Epithelial cell of esophagus (primary cell): ENCODE measurements at regions not wholly inside any gene's neighbourhood (a gene's known extent, or its start where the extent isn't known, plus 50 kb on each side); places are given as distances from the start of the nearest gene placed in this dataset.
A peak's percentile ranks its signal among the peaks of the same experiment; 100 is the strongest.

Experiments used
- DNase-seq: peaks from one replicate; pipeline ENCODE4 v3.0.0; 2010; ENCODE audit warnings: low read depth
- H3K4me3 ChIP-seq: 2 replicates; pipeline ENCODE4 v1.5.1; 2011; ENCODE audit warnings: mild to moderate bottlenecking, low read length, control low read depth
- CTCF ChIP-seq: IDR thresholded peaks from 2 replicates; pipeline ENCODE4 v1.5.1; 2011; ENCODE audit warnings: low read depth, mild to moderate bottlenecking, low read length, control low read depth, inconsistent platforms; ENCODE audit not compliant: insufficient read depth; ENCODE audit errors: missing control alignments

- no peak for TF ChIP-seq CTCF
- DNase-seq = peak; percentile 89
- no peak overlapping the region for H3K4me3 ChIP-seq
Observed at GRCh38 chr2:215751200-215751910, 262.0 kb downstream of the MREG start.

GRCh38 chr2:215750763-215751162 lies 262.6 kb downstream of the MREG start:
- TF ChIP-seq CTCF = no peak
- no peak for DNase-seq
- no peak overlapping the region for H3K4me3 ChIP-seq

GRCh38 chr2:215749092-215749957 lies 264.0 kb downstream of the MREG start:
- TF ChIP-seq CTCF = no peak
- no peak overlapping the region for H3K4me3 ChIP-seq
- DNase-seq = peak; percentile 49

- DNase-seq = peak; percentile 26
- no peak for TF ChIP-seq CTCF
- no peak overlapping the region for H3K4me3 ChIP-seq
Observed at GRCh38 chr2:215748446-215748845, 264.9 kb downstream of the MREG start.

GRCh38 chr2:215746887-215747615 lies 266.3 kb downstream of the MREG start:
- H3K4me3 ChIP-seq = no peak overlapping the region
- no peak for TF ChIP-seq CTCF
- peak; percentile 47 for DNase-seq

GRCh38 chr2:215746226-215746886 lies 267.0 kb downstream of the MREG start:
- no peak for TF ChIP-seq CTCF
- no peak overlapping the region for H3K4me3 ChIP-seq

More at GRCh38 chr2:215746226-215746886, 267.0 kb downstream of the MREG start:
- DNase-seq = no peak
